HEK293T (cell line): ENCODE measurements at regions not wholly inside any gene's neighbourhood (a gene's known extent, or its start where the extent isn't known, plus 50 kb on each side); places are given as distances from the start of the nearest gene placed in this dataset.

Experiments used
- CTCF ChIA-PET: fragments of 350-600 bp; formaldehyde crosslinking; extraction: SDS; loops from one replicate; lab custom pipeline; 2021; ENCODE audit warnings: antibody characterized with exemption, inconsistent platforms; lab: Yijun Ruan, JAX
- POLR2A ChIA-PET: fragments of 350-600 bp; formaldehyde crosslinking; extraction: SDS; loops from one replicate; lab custom pipeline; 2020; ENCODE audit warnings: antibody characterized with exemption, inconsistent platforms; lab: Yijun Ruan, JAX
- DNase-seq: peaks from one replicate; pipeline ENCODE4 v3.0.0; 2012; ENCODE audit warnings: mixed read lengths; ENCODE audit errors: extremely low spot score
- ARNT ChIP-seq: fragments of 450-650 bp; IDR thresholded peaks from 2 replicates; pipeline ENCODE4 v1.6.1; 2017; ENCODE audit warnings: mild to moderate bottlenecking
- BHLHE40 ChIP-seq: fragments of 450-650 bp; IDR thresholded peaks from 2 replicates; pipeline ENCODE4 v1.6.1; 2016; ENCODE audit warnings: mild to moderate bottlenecking, moderate library complexity, borderline replicate concordance
- CTBP1 ChIP-seq: fragments of 450-650 bp; IDR thresholded peaks from 2 replicates; pipeline ENCODE4 v1.6.1; 2016; ENCODE audit warnings: borderline replicate concordance
- ELF4 ChIP-seq: fragments of 450-650 bp; IDR thresholded peaks from 2 replicates; pipeline ENCODE4 v1.6.1; 2017; ENCODE audit warnings: antibody characterized with exemption
- FOXA1 ChIP-seq: fragments of 450-650 bp; IDR thresholded peaks from 2 replicates; pipeline ENCODE4 v1.6.1; 2016; ENCODE audit warnings: mild to moderate bottlenecking
- FOXK2 ChIP-seq: fragments of 450-650 bp; IDR thresholded peaks from 2 replicates; pipeline ENCODE4 v1.6.1; 2016; ENCODE audit warnings: mild to moderate bottlenecking
- FOXM1 ChIP-seq: fragments of 450-650 bp; IDR thresholded peaks from 2 replicates; pipeline ENCODE4 v1.6.1; 2017; ENCODE audit warnings: mild to moderate bottlenecking, borderline replicate concordance
- HDGF ChIP-seq: fragments of 450-650 bp; IDR thresholded peaks from 2 replicates; pipeline ENCODE4 v1.6.1; 2017; ENCODE audit warnings: antibody characterized with exemption, borderline replicate concordance
- L3MBTL2 ChIP-seq: fragments of 450-650 bp; conservative IDR thresholded peaks from 2 replicates; pipeline ENCODE4 v1.6.1; 2016; ENCODE audit warnings: mild to moderate bottlenecking
- LEF1 ChIP-seq: fragments of 450-650 bp; IDR thresholded peaks from 2 replicates; pipeline ENCODE4 v1.6.1; 2017; ENCODE audit warnings: mild to moderate bottlenecking, borderline replicate concordance
- NFRKB ChIP-seq: fragments of 450-650 bp; IDR thresholded peaks from 2 replicates; pipeline ENCODE4 v1.6.1; 2016; ENCODE audit warnings: mild to moderate bottlenecking, moderate library complexity
- SP1 ChIP-seq: fragments of 450-650 bp; IDR thresholded peaks from 2 replicates; pipeline ENCODE4 v1.6.1; 2017
- SUZ12 ChIP-seq: fragments of 450-650 bp; IDR thresholded peaks from 2 replicates; pipeline ENCODE4 v1.6.1; 2016; ENCODE audit warnings: mild to moderate bottlenecking
- TARDBP ChIP-seq: fragments of 450-650 bp; IDR thresholded peaks from 2 replicates; pipeline ENCODE4 v1.6.1; 2016
- ZNF384 ChIP-seq: fragments of 450-650 bp; IDR thresholded peaks from 2 replicates; pipeline ENCODE4 v1.6.1; 2016
- TF ChIP-seq, protein P1 (sequence below): fragments of 450-650 bp; IDR thresholded peaks from 2 replicates; pipeline ENCODE4 v1.6.1; 2016

DNA sequence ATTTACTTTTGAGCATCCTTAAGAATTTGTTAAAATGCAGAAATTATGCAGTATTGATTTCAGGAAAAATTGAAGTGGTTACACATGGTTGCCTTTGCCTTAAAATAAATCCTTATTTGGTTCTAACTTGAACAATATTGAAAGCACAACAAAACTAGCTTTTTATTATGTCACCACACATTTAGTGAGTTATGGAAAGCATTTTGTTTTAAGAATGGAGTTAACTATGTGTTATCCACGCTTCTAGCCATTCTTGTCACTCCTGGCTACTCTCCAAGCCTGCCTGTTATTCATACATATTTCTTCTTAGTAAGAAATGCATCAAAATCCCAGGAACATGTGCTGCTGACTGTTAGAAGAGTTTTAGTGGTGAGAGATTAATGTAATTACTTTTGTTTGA lies 73.9 kb downstream of the FAT4 start:
- CTCF ChIA-PET = no interaction called here

DNA sequence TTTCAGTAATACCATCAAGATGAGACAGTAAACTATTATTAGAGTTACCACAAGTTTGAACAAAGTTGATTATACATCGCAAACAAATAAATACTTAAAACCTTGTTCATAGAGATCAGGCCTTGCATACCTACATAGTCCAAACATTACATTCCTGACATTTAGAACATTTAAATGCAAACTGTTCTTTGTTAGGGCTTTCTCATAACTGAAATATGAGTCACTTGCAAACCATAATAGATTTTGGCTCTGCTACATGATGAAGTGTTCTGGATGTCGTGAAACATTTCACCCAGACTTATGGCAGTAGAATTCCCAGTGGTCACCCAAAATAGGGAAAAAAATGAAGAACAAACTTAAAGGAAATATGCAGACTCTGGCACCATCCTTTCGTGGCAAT lies 75.0 kb downstream of the FAT4 start:
- POLR2A ChIA-PET = no interaction called here
- CTCF ChIA-PET = interaction anchor here (0.6 kb wide), 1 partner anchor 75 kb away, joined by 3 read pairs; the partner anchor contains the start of gene FAT4
- no peak for DNase-seq
- TF ChIP-seq ZNF384 (no peak), ELF4 (no peak), L3MBTL2 (no peak), FOXM1 (no peak), CTBP1 (no peak), TARDBP (no peak), HDGF (no peak)

More for the DNA sequence above, 73.9 kb downstream of the FAT4 start:
- no peak for DNase-seq
- TF ChIP-seq FOXA1 = no peak
- TF ChIP-seq L3MBTL2 = no peak
- TF ChIP-seq ARNT = no peak
- TF ChIP-seq SUZ12 = no peak
- TF ChIP-seq SP1 = no peak
- TF ChIP-seq LEF1 = no peak
- TF ChIP-seq CTBP1 = no peak
- TF ChIP-seq FOXK2 = no peak
- TF ChIP-seq FOXM1 = no peak
- TF ChIP-seq BHLHE40 = no peak
- no peak for TF ChIP-seq ZNF384
- no peak for TF ChIP-seq HDGF
- no peak for TF ChIP-seq ELF4
- no peak for TF ChIP-seq TARDBP
- TF ChIP-seq NFRKB = no peak
- TF ChIP-seq, protein P1, sequence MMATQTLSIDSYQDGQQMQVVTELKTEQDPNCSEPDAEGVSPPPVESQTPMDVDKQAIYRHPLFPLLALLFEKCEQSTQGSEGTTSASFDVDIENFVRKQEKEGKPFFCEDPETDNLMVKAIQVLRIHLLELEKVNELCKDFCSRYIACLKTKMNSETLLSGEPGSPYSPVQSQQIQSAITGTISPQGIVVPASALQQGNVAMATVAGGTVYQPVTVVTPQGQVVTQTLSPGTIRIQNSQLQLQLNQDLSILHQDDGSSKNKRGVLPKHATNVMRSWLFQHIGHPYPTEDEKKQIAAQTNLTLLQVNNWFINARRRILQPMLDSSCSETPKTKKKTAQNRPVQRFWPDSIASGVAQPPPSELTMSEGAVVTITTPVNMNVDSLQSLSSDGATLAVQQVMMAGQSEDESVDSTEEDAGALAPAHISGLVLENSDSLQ = no peak
- POLR2A ChIA-PET = no interaction called here

DNA sequence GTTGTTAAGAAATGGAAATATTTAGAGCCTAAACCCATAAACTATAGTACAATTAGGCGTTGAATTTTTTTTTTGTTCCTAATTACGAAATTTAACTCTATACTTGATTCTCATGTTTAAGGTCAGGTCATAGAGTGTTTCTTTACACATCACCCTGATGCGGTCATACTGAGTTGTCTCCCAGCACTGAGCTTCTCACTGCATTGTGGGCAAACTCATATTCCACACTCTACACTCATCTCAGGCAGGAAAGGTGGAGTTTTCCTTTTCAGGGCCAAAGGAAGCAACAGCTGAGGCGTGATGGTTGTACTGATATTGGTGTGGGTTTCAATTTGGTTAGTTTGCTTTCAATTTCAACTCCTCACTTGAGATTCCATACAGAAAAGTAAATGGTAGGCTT lies 75.4 kb downstream of the FAT4 start:
- TF ChIP-seq ELF4 = no peak
- TF ChIP-seq LEF1 = no peak
- TF ChIP-seq, protein P1 = no peak
- DNase-seq = no peak
- ChIA-PET CTCF (interaction anchor here (0.6 kb wide), 1 partner anchor 76 kb away, joined by 3 read pairs; the partner anchor contains the start of gene FAT4), POLR2A (no interaction called here)

DNA sequence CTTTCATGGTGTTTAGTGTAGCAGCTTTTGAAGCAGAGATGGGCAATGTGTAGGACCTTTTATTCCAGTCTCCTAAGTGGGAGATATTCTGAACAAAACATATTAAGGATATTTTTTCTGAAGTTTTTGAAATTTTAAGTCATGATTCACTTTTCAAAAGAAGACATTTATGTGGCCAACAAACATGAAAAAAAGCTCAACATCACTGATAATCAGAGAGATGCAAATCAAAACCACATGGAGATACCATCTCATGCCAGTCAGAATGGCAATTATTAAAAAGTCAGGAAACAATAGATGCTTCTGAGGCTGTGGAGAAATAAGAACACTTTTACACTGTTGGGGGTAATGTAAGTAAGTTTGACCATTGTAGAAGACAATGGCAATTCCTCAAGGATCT lies 76.0 kb downstream of the FAT4 start:
- TF ChIP-seq FOXK2 (no peak), SUZ12 (no peak)
- TF ChIP-seq, protein P1 = no peak
- DNase-seq = no peak
- ChIA-PET CTCF (no interaction called here), POLR2A (no interaction called here)

DNA sequence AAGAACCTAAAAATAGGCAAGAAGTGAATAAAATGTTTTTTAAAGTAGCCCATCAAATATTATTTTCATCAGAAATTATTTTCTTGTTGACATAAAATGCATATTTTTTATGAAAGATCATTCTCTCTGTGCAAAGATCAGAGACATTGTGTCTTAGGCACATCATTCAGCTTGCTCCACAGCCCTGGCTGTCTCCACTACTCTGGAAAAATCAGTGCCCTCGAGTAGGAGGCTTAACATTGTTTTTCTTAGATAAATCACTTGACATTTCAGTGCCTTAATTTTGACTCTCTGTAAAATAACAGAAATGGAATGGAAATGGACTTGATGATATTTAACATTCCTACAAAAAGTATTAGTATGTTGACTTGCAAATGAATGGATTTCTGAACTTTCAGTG lies 77.9 kb downstream of the FAT4 start:
- ChIA-PET CTCF (no interaction called here), POLR2A (no interaction called here)
- DNase-seq = no peak
- TF ChIP-seq HDGF (no peak), NFRKB (no peak), SP1 (no peak), L3MBTL2 (no peak), LEF1 (no peak), ARNT (no peak), ZNF384 (no peak), CTBP1 (no peak)

DNA sequence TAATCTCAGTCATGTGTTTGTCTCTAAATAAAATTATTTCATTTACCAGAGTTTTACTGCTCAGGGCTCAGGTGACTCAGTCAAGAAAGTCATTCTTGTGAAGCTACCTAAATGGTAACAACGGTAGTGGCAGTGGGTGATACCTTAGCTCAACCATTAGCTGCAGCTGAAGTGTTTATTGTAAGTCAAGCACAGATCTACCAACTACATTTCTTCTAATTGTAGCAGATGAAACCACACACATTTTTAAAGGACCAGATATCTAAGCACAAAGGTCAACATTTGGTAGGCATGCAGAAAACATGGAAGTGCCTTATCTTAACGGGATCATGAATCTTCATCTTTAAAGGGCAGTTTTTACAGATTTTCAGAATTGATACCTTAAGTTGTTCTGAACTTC lies 79.1 kb downstream of the FAT4 start:
- TF ChIP-seq CTBP1 = no peak
- no peak for TF ChIP-seq ZNF384
- TF ChIP-seq, protein P1 = no peak
- no peak for TF ChIP-seq ARNT
- no peak for TF ChIP-seq TARDBP
- TF ChIP-seq FOXK2 = no peak
- no peak for TF ChIP-seq HDGF
- no peak for TF ChIP-seq FOXM1
- TF ChIP-seq SP1 = no peak
- TF ChIP-seq SUZ12 = no peak
- TF ChIP-seq NFRKB = no peak
- TF ChIP-seq ELF4 = no peak
- TF ChIP-seq L3MBTL2 = no peak
- no peak for TF ChIP-seq LEF1
- TF ChIP-seq FOXA1 = no peak
- no peak for TF ChIP-seq BHLHE40
- ChIA-PET CTCF (no interaction called here), POLR2A (no interaction called here)
- DNase-seq = no peak
